H54 (cell line): ENCODE measurements at regions not wholly inside any gene's neighbourhood (a gene's known extent, or its start where the extent isn't known, plus 50 kb on each side); places are given as distances from the start of the nearest gene placed in this dataset.

ENCODE experiments used
- DNase-seq: peaks from one replicate; pipeline ENCODE4 v3.0.0; 2011; ENCODE audit warnings: low spot score, mixed read lengths; ENCODE audit not compliant: insufficient read length
- FAIRE-seq: peaks from 3 replicates; lab custom pipeline; 2011; peaks lifted over from hg19 to GRCh38; lab: Jason Lieb, UNC
- POLR2A ChIP-seq: IDR thresholded peaks from 2 replicates; pipeline ENCODE4 v1.6.1; 2011; ENCODE audit warnings: low read depth, mild to moderate bottlenecking, low read length

GRCh38 chr15:47824147-47824546 lies 106.8 kb downstream of the SEMA6D start:
- FAIRE-seq, result no peak
- TF ChIP-seq POLR2A, result no peak
- no peak for DNase-seq

GRCh38 chr15:47829667-47830066 lies 112.4 kb downstream of the SEMA6D start:
- TF ChIP-seq POLR2A, result no peak
- FAIRE-seq (no peak), DNase-seq (no peak)

DNA sequence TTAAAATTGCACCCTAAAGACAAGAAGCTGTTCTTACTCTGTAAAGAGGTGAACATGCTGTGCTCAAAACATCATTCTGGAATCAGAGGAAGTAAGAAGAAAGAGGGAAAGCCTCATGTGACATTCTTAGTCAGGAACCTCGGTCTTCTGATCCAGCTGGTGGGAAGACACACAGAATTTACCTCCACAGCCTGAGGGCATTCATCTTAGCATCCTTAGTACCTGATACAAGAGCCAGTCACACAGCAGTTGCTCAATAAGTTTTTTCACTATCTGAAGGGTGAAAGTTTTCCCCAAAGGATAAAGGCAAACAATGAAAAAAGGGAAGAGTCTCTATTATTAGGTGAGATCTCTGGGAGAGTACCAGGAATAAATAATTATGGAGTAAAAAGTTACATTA lies 116.8 kb downstream of the SEMA6D start:
- no peak for TF ChIP-seq POLR2A
- DNase-seq (no peak), FAIRE-seq (no peak)

GRCh38 chr15:47839233-47839825 lies 122.0 kb downstream of the SEMA6D start:
- DNase-seq (no peak), FAIRE-seq (no peak)
- TF ChIP-seq POLR2A, result no peak

- DNase-seq (no peak), FAIRE-seq (no peak)
- TF ChIP-seq POLR2A, result no peak
Observed at GRCh38 chr15:47843124-47843663, 125.9 kb downstream of the SEMA6D start.

DNA sequence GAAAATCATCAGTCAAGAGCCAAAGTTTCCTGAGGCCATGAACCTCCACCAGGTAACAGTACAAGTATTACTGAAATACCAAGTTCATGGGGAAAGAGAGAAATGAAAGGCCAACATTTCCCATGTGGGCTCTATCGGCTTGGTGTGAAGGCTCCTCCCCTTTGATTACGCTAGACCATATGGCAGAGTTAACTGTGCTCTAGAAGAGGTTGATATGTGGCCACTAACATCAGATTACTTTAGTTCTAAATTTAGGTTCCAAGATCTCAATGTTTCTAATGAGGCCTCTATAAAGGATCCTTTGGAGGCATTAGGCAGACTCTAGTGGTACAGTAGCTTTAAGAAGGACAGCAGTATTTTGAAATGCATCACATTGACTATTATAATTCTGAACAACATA lies 127.1 kb downstream of the SEMA6D start:
- DNase-seq (no peak), FAIRE-seq (no peak)
- no peak for TF ChIP-seq POLR2A

DNA sequence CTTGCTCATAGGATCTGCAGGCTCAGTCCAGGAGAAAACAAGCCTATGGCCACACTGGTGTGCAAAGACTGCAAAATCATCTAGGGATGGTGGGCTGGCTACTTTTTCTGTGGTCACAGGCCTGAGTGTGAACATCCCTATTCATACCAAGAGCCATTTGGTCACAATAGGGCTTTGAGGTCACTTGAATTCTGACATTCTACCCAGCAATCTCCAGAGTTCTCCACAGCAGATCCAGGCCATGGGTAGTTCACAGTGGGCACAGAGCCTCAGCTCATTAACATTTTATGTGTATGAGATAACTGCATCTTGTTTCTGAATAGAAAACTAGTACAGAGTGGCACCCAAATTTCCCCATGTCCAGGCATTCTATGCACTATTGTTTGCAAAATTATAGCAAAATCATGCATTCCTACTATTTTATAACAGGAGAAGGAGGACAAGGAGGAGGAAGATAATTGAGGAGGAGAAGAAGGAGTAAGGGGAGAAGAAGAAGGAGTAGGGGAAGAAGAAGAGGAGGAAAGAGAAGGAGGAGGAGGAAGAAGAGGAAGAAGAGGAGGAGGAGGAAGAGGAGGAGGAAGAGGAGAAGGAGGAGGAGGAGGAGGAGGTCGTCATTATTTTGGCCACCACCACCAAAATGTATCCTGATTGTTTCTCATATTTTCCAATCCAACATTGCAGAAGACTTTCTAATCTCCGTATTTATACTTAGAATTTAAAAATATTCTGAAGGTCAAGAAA lies 129.0 kb downstream of the SEMA6D start:
- no peak for TF ChIP-seq POLR2A
- no peak for FAIRE-seq
- no peak for DNase-seq

DNA sequence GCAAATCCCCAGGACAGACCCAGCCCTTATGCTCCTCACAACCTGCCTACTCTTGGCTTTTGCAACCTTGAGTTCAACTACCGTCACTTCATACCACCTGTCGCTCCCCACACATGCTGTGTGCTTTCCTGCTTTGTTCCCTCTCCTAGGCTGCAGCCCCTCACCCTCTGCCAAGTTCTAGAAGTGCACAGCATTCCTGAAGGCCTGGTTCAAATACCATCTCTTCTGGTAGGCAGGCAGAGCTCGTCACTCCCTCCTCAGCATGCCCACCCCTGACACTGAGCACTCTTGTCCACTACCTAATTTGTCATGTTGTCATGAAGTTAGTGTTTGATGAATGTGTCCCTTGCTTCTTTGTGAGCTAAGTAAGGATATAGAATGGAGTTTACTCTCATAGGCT lies 129.6 kb downstream of the SEMA6D start:
- DNase-seq, result no peak
- FAIRE-seq, result no peak
- TF ChIP-seq POLR2A, result no peak

GRCh38 chr15:47856071-47856470 lies 138.8 kb downstream of the SEMA6D start:
- no peak for TF ChIP-seq POLR2A
- DNase-seq, result no peak
- no peak for FAIRE-seq

DNA sequence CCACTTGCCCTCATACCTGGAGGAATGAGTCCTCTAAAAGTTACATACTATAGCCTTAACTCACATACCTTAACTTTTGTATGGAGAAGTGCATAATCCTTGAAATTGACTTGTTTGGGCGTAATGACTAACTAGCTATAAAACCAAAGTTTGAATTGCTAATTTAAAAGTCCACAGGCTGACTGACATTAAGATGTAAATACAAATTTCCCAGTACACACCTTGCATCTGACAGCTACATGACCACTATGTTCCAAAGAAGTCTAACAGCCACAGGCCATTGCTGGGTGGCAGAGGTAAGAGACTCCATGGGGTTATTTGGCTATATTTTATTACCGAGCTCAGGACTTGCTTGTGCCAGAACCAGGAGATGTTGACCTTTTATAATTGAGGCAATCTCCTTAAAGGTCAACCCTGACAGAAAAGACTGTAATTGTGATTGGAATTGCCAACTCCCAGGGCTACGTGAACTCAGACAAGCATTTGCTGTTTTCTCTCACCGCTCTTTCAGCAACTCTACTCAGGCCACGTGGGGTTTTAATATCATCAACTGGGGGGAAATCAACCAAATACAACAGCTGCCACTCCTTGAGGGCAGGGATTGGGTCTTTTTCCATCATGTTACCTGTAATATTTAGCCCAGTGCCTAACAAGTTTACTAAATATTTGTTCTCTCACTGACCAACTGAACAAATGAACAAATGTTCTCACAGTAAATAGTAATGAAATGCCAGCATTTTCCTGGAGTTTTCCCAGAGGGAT lies 139.9 kb downstream of the SEMA6D start:
- no peak for DNase-seq

DNA sequence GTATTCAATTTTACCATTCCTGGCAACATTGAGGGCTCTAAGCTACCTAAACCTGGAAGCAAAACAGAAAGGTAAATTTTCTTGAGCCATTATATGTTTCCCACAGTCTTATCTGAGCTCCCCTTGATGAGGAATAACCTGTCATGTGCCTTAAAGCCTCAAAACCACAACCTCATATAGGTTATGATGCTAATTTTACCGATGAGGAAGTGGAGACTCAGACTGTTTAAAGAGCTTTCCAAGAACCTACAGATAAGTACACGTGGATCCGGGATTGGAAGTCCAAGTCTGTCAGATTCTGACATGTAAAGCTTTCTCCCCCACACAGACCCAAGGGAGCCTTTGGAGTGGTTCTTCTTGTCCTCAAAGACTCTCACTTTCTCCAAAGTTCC lies 140.5 kb downstream of the SEMA6D start:
- TF ChIP-seq POLR2A, result no peak

More for the DNA sequence above, 139.9 kb downstream of the SEMA6D start:
- TF ChIP-seq POLR2A, result no peak
- no peak for FAIRE-seq

GRCh38 chr15:47861111-47861903 lies 144.0 kb downstream of the SEMA6D start:
- DNase-seq (no peak), FAIRE-seq (no peak)
- no peak for TF ChIP-seq POLR2A

More for the DNA sequence above, 140.5 kb downstream of the SEMA6D start:
- no peak for DNase-seq
- FAIRE-seq, result no peak

- FAIRE-seq (no peak), DNase-seq (no peak)
- TF ChIP-seq POLR2A, result no peak
Observed at GRCh38 chr15:47862402-47862801, 145.1 kb downstream of the SEMA6D start.

GRCh38 chr15:47866446-47866845 lies 149.1 kb downstream of the SEMA6D start:
- FAIRE-seq (no peak), DNase-seq (no peak)
- TF ChIP-seq POLR2A, result no peak
